Ishikawa (cell line): ENCODE measurements at regions not wholly inside any gene's neighbourhood (a gene's known extent, or its start where the extent isn't known, plus 50 kb on each side); places are given as distances from the start of the nearest gene placed in this dataset.

ENCODE experiments used
- CEBPB ChIP-seq: IDR thresholded peaks from 2 replicates; pipeline ENCODE4 v1.6.1; 2012
- CREB1 ChIP-seq: IDR thresholded peaks from 2 replicates; pipeline ENCODE4 v1.6.1; 2012; ENCODE audit warnings: low read depth
- EGR1 ChIP-seq: IDR thresholded peaks from 2 replicates; pipeline ENCODE4 v1.6.1; 2012
- EP300 ChIP-seq: IDR thresholded peaks from 2 replicates; pipeline ENCODE4 v1.6.1; 2012; ENCODE audit warnings: borderline replicate concordance
- FOXM1 ChIP-seq: IDR thresholded peaks from 2 replicates; pipeline ENCODE4 v1.6.1; 2012; ENCODE audit warnings: low read depth, borderline replicate concordance
- MAX ChIP-seq: IDR thresholded peaks from 2 replicates; pipeline ENCODE4 v1.6.1; 2012
- NFIC ChIP-seq: IDR thresholded peaks from 2 replicates; pipeline ENCODE4 v1.6.1; 2012
- RAD21 ChIP-seq: IDR thresholded peaks from 2 replicates; pipeline ENCODE4 v1.6.1; 2012; ENCODE audit warnings: low read depth
- TAF1 ChIP-seq: IDR thresholded peaks from 2 replicates; pipeline ENCODE4 v1.6.1; 2012; ENCODE audit warnings: low read depth, mild to moderate bottlenecking
- TCF12 ChIP-seq: IDR thresholded peaks from 2 replicates; pipeline ENCODE4 v1.6.1; 2012; ENCODE audit warnings: low read depth
- TEAD4 ChIP-seq: IDR thresholded peaks from 2 replicates; pipeline ENCODE4 v1.6.1; 2012
- USF1 ChIP-seq: IDR thresholded peaks from 2 replicates; pipeline ENCODE4 v1.6.1; 2012
- YY1 ChIP-seq: IDR thresholded peaks from 2 replicates; pipeline ENCODE4 v1.6.1; 2012; ENCODE audit warnings: low read depth
- ZBTB7A ChIP-seq: IDR thresholded peaks from 2 replicates; pipeline ENCODE4 v1.6.1; 2012; ENCODE audit warnings: low read depth
- TF ChIP-seq, protein P1 (sequence below): IDR thresholded peaks from 2 replicates; pipeline ENCODE4 v1.6.1; 2012; ENCODE audit warnings: low read depth, mild to moderate bottlenecking

GRCh38 chr2:406876-407275 lies 119.0 kb upstream of the ALKAL2 start:
- no peak for TF ChIP-seq NFIC
- TF ChIP-seq YY1: no peak
- no peak for TF ChIP-seq EGR1
- no peak for TF ChIP-seq ZBTB7A
- TF ChIP-seq USF1: no peak

DNA sequence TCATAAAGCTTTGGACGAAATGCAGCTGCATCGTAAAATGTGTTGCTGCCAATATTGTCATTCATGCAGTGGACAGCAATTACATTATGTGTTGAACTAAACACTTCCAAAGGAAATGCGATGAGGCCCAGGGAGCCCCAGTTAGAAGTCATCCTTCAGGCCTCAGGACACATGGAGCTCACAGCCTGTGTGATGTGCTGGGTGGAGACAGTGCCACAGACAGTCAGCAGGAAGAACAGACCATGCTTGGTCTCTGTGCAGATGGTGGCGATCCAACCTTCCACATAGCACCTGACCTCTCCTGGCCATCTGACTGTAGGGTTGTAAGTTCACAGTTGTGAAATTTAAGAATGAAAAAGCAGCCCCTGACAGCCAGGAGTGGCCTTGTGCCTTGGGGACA lies 118.3 kb upstream of the ALKAL2 start:
- no peak for TF ChIP-seq ZBTB7A
- TF ChIP-seq TCF12: no peak
- no peak for TF ChIP-seq TAF1
- no peak for TF ChIP-seq TEAD4
- TF ChIP-seq MAX: no peak
- TF ChIP-seq CEBPB: no peak
- no peak for TF ChIP-seq YY1
- no peak for TF ChIP-seq CREB1
- TF ChIP-seq NFIC: no peak
- TF ChIP-seq EP300: no peak
- no peak for TF ChIP-seq USF1
- no peak for TF ChIP-seq EGR1
- TF ChIP-seq, protein P1, sequence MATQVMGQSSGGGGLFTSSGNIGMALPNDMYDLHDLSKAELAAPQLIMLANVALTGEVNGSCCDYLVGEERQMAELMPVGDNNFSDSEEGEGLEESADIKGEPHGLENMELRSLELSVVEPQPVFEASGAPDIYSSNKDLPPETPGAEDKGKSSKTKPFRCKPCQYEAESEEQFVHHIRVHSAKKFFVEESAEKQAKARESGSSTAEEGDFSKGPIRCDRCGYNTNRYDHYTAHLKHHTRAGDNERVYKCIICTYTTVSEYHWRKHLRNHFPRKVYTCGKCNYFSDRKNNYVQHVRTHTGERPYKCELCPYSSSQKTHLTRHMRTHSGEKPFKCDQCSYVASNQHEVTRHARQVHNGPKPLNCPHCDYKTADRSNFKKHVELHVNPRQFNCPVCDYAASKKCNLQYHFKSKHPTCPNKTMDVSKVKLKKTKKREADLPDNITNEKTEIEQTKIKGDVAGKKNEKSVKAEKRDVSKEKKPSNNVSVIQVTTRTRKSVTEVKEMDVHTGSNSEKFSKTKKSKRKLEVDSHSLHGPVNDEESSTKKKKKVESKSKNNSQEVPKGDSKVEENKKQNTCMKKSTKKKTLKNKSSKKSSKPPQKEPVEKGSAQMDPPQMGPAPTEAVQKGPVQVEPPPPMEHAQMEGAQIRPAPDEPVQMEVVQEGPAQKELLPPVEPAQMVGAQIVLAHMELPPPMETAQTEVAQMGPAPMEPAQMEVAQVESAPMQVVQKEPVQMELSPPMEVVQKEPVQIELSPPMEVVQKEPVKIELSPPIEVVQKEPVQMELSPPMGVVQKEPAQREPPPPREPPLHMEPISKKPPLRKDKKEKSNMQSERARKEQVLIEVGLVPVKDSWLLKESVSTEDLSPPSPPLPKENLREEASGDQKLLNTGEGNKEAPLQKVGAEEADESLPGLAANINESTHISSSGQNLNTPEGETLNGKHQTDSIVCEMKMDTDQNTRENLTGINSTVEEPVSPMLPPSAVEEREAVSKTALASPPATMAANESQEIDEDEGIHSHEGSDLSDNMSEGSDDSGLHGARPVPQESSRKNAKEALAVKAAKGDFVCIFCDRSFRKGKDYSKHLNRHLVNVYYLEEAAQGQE: no peak
- no peak for TF ChIP-seq RAD21
- no peak for TF ChIP-seq FOXM1

DNA sequence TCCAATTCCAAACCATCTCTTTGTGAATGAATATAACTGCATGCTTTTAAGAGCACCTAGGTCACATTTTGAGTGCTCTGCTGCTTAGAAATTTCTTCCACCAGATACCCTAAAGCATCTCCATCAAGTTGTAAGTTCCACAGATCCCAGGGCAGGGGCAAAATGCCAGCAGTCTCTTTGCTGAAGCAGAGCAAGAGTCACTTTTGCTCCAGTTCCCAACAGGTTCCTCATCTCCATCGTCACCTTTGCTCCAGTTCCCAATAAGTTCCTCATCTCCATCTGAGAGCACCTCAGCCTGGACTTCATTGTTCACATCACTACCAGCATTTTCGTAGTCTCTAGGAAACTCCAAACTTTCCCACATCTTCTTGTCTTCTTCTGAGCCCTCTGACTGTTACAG lies 116.7 kb upstream of the ALKAL2 start:
- TF ChIP-seq ZBTB7A: no peak
- TF ChIP-seq, protein P1: no peak
- TF ChIP-seq TCF12: no peak
- no peak for TF ChIP-seq CEBPB
- no peak for TF ChIP-seq FOXM1
- no peak for TF ChIP-seq TAF1
- no peak for TF ChIP-seq NFIC
- TF ChIP-seq YY1: no peak
- no peak for TF ChIP-seq TEAD4
- TF ChIP-seq EGR1: no peak
- no peak for TF ChIP-seq EP300
- TF ChIP-seq RAD21: no peak
- TF ChIP-seq MAX: no peak
- no peak for TF ChIP-seq CREB1
- TF ChIP-seq USF1: no peak

- no peak for TF ChIP-seq CREB1
Observed at GRCh38 chr2:403682-404081, 115.8 kb upstream of the ALKAL2 start.

DNA sequence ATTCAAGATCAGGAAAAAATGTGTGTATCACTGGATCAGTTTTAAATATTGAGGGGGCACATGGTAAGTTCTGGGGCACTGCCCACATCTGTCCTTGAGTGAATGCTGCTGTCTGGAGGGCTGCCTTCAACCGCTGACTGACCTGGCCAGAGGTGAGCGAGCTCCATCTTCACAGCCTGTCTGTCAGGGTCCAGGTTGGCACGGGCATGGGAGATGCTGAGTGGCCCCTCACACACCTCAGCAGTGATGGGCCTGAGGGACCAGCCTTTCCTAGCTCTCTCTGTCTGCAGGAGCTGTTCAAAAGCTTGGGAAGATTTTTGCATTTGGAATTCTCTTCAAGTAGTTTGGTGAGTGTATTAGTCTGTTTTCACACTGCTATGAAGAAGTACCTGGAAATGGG lies 114.8 kb upstream of the ALKAL2 start:
- TF ChIP-seq TCF12 (no peak), CREB1 (no peak), CEBPB (no peak), USF1 (no peak), TAF1 (no peak), NFIC (no peak), EGR1 (no peak), ZBTB7A (no peak), TEAD4 (no peak), FOXM1 (no peak), YY1 (no peak), MAX (no peak), EP300 (no peak)
- TF ChIP-seq, protein P1: no peak
